GM12878 (cell line): ENCODE measurements at regions not wholly inside any gene's neighbourhood (a gene's known extent, or its start where the extent isn't known, plus 50 kb on each side); places are given as distances from the start of the nearest gene placed in this dataset.

Experiments used
- ATAC-seq: fragments of 200-7000 bp; cut with Tn5 transposase; 3 replicates; pipeline ENCODE4 v1.9.1; 2020; ENCODE audit warnings: mild to moderate bottlenecking, moderate library complexity
- BruUV-seq: library from RNA; stranded (reverse); fragments of 400-500 nt; replicated peaks from 2 replicates; lab custom pipeline; 2021; lab: Mats Ljungman, UMichigan
- CTCF ChIA-PET: fragments of 300-600 bp; sonication (Branson Sonifier 250); formaldehyde crosslinking; extraction: SDS; loops from one replicate; lab custom pipeline; 2021; ENCODE audit warnings: inconsistent platforms; lab: Yijun Ruan, JAX
- POLR2A ChIA-PET: fragments of 350-600 bp; formaldehyde crosslinking; extraction: SDS; loops from one replicate; lab custom pipeline; 2021; ENCODE audit warnings: inconsistent platforms; lab: Charles Lee
- RAD21 ChIA-PET: fragments of 300-600 bp; sonication (Branson Sonifier 250); formaldehyde crosslinking; loops from one replicate; lab custom pipeline; 2023; ENCODE audit warnings: antibody characterized with exemption; ENCODE audit not compliant: unreplicated experiment; lab: Charles Lee
- SMC1A ChIA-PET: fragments of 300-600 bp; sonication (Branson Sonifier 250); formaldehyde crosslinking; loops from one replicate; lab custom pipeline; 2023; ENCODE audit not compliant: unreplicated experiment, uncharacterized antibody; lab: Charles Lee
- DNase-seq: peaks from one replicate; pipeline ENCODE4 v3.0.0-alpha.2; 2011; ENCODE audit warnings: low read depth, low spot score
- FAIRE-seq: peaks from 3 replicates; lab custom pipeline; 2011; peaks lifted over from hg19 to GRCh38; lab: Jason Lieb, UNC
- H2AFZ ChIP-seq: 2 replicates; pipeline ENCODE4 v1.6.0; 2011; ENCODE audit warnings: low read depth, low read length, control low read depth; ENCODE audit not compliant: control insufficient read depth
- H3K27ac ChIP-seq: 2 replicates; pipeline ENCODE4 v1.5.1; 2011; ENCODE audit warnings: control low read depth; ENCODE audit not compliant: control insufficient read depth, insufficient read depth
- H3K27me3 ChIP-seq, 2 experiments: replicated peaks in 1 of 2; 2 replicates each; pipeline versions ENCODE4 v1.6.0 to v1.6.1; 2011; ENCODE audit warnings: low read length in 1 of 2; ENCODE audit not compliant: control insufficient read depth in 2 of 2, insufficient read depth in 2 of 2
- H3K36me3 ChIP-seq, 2 experiments: 2 replicates each; pipeline ENCODE4 v1.5.1; 2011; ENCODE audit warnings: low read length in 1 of 2; ENCODE audit not compliant: control insufficient read depth in 2 of 2, insufficient read depth in 2 of 2
- H3K4me1 ChIP-seq: 2 replicates; pipeline ENCODE4 v1.6.1; 2011; ENCODE audit warnings: mild to moderate bottlenecking, low read length, moderate library complexity, mixed read lengths; ENCODE audit not compliant: control insufficient read depth, insufficient read depth
- H3K4me2 ChIP-seq: 2 replicates; pipeline ENCODE4 v1.6.0; 2011; ENCODE audit warnings: control low read depth; ENCODE audit not compliant: control insufficient read depth, insufficient read depth
- H3K4me3 ChIP-seq: fragments of 200-600 bp; sonication (generic); 2 replicates; pipeline ENCODE4 v1.5.1; 2016
- H3K79me2 ChIP-seq: 2 replicates; pipeline ENCODE4 v1.6.0; 2011; ENCODE audit warnings: low read length; ENCODE audit not compliant: control insufficient read depth, insufficient read depth
- H3K9ac ChIP-seq: 2 replicates; pipeline ENCODE4 v1.8.0; 2011; ENCODE audit warnings: low read length, control low read depth, mixed read lengths; ENCODE audit not compliant: control insufficient read depth, insufficient read depth
- H3K9me3 ChIP-seq: replicated peaks from 3 replicates; pipeline ENCODE4 v1.5.1; 2011; ENCODE audit warnings: mild to moderate bottlenecking, low read length; ENCODE audit not compliant: control insufficient read depth, insufficient read depth
- H4K20me1 ChIP-seq: 2 replicates; pipeline ENCODE4 v1.6.0; 2011; ENCODE audit not compliant: control insufficient read depth, insufficient read depth
- ASH2L ChIP-seq: fragments of 300-600, 200-600 bp; sonication (generic); IDR thresholded peaks from 2 replicates; pipeline ENCODE4 v1.6.1; 2017; ENCODE audit warnings: low read depth, mild to moderate bottlenecking, borderline replicate concordance
- ATF2 ChIP-seq: IDR thresholded peaks from 2 replicates; pipeline ENCODE4 v1.6.1; 2012; ENCODE audit warnings: low read length, inconsistent platforms
- NR2F1 ChIP-seq: fragments of 450-650 bp; conservative IDR thresholded peaks from 2 replicates; pipeline ENCODE4 v1.6.1; 2017; ENCODE audit warnings: mild to moderate bottlenecking
- PAX8 ChIP-seq: fragments of 450-650 bp; IDR thresholded peaks from 2 replicates; pipeline ENCODE4 v1.6.1; 2017; ENCODE audit warnings: mild to moderate bottlenecking, moderate library complexity
- SREBF2 ChIP-seq: IDR thresholded peaks from 2 replicates; pipeline ENCODE4 v1.6.1; 2012; ENCODE audit warnings: mild to moderate bottlenecking, low read length
- SUZ12 ChIP-seq: fragments of 200-600 bp; sonication (generic); IDR thresholded peaks from one replicate; pipeline ENCODE4 v1.6.1; 2018; ENCODE audit warnings: antibody characterized with exemption, mild to moderate bottlenecking; ENCODE audit not compliant: unreplicated experiment
- WGBS: methylation state at CpG from one replicate; pipeline ENCODE4 v1.1.6; 2016; ENCODE audit warnings: low lambda C conversion rate; ENCODE audit not compliant: insufficient replicate concordance, insufficient coverage; ENCODE audit errors: missing lambda C conversion rate; 5-methylcytosine and 5-hydroxymethylcytosine counted together
- in situ Hi-C: fragments of 300-500 bp; cut with MboI; formaldehyde crosslinking; loops from 9 replicates; pipeline ENCODE4 v1.14.3; 2018; ENCODE audit warnings: mixed read lengths
- intact Hi-C: fragments of 100-400 bp; cut with micrococcal nuclease; formaldehyde crosslinking; loops from one replicate; pipeline ENCODE4 v1.14.2; 2022; ENCODE audit not compliant: unreplicated experiment
- TF ChIP-seq, protein P1 (sequence below): fragments of 450-650 bp; IDR thresholded peaks from 2 replicates; pipeline ENCODE4 v1.6.1; 2017; ENCODE audit warnings: mild to moderate bottlenecking, moderate library complexity
- TF ChIP-seq, protein P2 (sequence below): fragments of 450-650 bp; formaldehyde crosslinking; IDR thresholded peaks from 2 replicates; pipeline ENCODE4 v1.4.0; 2022; ENCODE audit warnings: mild to moderate bottlenecking, moderate library complexity
- TF ChIP-seq, protein P3 (sequence below): fragments of 450-650 bp; IDR thresholded peaks from 2 replicates; pipeline ENCODE4 v1.6.1; 2018; ENCODE audit warnings: borderline replicate concordance, mild to moderate bottlenecking; ENCODE audit not compliant: partially characterized antibody

DNA sequence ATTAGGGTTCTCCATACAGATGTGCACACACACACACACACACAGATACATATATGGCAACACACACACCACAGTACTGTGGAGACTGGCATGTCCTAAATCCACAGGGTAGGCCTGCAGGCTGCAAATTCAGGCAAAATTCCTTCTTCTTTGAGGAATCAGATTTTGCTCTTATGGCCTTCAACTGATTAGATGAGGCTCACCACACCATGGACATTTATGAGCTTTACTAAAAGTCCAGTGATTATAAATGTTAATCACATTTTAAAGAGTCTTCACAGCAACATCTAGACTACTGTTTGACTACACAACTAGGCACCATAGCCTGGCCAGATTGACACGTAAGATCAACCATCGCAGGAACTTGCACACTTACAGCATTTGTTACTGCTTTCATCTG, 140.3 kb upstream of the UBE3A start (continued):
- TF ChIP-seq, protein P1, sequence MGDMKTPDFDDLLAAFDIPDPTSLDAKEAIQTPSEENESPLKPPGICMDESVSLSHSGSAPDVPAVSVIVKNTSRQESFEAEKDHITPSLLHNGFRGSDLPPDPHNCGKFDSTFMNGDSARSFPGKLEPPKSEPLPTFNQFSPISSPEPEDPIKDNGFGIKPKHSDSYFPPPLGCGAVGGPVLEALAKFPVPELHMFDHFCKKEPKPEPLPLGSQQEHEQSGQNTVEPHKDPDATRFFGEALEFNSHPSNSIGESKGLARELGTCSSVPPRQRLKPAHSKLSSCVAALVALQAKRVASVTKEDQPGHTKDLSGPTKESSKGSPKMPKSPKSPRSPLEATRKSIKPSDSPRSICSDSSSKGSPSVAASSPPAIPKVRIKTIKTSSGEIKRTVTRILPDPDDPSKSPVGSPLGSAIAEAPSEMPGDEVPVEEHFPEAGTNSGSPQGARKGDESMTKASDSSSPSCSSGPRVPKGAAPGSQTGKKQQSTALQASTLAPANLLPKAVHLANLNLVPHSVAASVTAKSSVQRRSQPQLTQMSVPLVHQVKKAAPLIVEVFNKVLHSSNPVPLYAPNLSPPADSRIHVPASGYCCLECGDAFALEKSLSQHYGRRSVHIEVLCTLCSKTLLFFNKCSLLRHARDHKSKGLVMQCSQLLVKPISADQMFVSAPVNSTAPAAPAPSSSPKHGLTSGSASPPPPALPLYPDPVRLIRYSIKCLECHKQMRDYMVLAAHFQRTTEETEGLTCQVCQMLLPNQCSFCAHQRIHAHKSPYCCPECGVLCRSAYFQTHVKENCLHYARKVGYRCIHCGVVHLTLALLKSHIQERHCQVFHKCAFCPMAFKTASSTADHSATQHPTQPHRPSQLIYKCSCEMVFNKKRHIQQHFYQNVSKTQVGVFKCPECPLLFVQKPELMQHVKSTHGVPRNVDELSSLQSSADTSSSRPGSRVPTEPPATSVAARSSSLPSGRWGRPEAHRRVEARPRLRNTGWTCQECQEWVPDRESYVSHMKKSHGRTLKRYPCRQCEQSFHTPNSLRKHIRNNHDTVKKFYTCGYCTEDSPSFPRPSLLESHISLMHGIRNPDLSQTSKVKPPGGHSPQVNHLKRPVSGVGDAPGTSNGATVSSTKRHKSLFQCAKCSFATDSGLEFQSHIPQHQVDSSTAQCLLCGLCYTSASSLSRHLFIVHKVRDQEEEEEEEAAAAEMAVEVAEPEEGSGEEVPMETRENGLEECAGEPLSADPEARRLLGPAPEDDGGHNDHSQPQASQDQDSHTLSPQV: no peak
- no peak for TF ChIP-seq SUZ12

DNA sequence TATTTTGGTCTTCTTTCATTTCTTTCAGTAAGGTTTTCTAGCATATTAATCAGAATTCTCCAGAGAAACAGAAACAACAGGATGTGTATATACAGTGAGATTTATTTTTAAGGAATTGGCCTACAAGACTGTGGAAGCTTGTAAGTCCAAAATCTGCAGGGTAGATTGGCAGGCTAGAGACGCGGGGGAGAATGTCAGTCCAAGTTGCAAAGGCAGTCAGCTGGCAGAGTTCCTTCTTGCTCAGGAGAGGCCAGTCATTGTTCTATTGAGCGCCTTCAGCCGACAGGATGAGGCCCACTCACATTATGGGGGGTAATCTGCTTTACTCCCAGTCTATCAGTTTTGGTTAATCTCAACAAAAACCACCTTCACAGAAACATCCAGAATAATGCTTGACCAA, 133.4 kb upstream of the UBE3A start:
- H3K27me3 ChIP-seq: no peaks in the 10 kb centered on the region
- FAIRE-seq: no peak
- H3K4me1 ChIP-seq: no peaks in the 10 kb centered on the region
- no peak for ATAC-seq
- intact Hi-C loops (loop anchor here (10.0 kb wide), 1 partner anchor 83 kb away; no protein-coding TSS in a partner anchor), in situ Hi-C loops (loop anchor here (25.0 kb wide), 2 partner anchors 165 to 640 kb away; no protein-coding TSS in a partner anchor)
- no TSS peak for BruUV-seq
- no peak overlapping the region for H2AFZ ChIP-seq
- no peak overlapping the region for H3K4me3 ChIP-seq
- no peak overlapping the region for H3K9ac ChIP-seq
- no peak for DNase-seq
- 60% methylated on average over 4 of the region's 4 CpGs for WGBS
- no peaks in the 10 kb centered on the region for H3K36me3 ChIP-seq
- ChIA-PET SMC1A (no interaction called here), CTCF (no interaction called here), RAD21 (no interaction called here), POLR2A (no interaction called here)
- H3K79me2 ChIP-seq: no peaks in the 10 kb centered on the region
- H4K20me1 ChIP-seq: no peaks in the 10 kb centered on the region
- H3K9me3 ChIP-seq: no peaks in the 10 kb centered on the region; the same call in 2 of the 3 replicates
- no peak overlapping the region for H3K4me2 ChIP-seq
- no peak overlapping the region for H3K27ac ChIP-seq
- TF ChIP-seq SREBF2 (no peak), PAX8 (no peak), ASH2L (no peak), ATF2 (no peak), NR2F1 (no peak)
- TF ChIP-seq, protein P2, sequence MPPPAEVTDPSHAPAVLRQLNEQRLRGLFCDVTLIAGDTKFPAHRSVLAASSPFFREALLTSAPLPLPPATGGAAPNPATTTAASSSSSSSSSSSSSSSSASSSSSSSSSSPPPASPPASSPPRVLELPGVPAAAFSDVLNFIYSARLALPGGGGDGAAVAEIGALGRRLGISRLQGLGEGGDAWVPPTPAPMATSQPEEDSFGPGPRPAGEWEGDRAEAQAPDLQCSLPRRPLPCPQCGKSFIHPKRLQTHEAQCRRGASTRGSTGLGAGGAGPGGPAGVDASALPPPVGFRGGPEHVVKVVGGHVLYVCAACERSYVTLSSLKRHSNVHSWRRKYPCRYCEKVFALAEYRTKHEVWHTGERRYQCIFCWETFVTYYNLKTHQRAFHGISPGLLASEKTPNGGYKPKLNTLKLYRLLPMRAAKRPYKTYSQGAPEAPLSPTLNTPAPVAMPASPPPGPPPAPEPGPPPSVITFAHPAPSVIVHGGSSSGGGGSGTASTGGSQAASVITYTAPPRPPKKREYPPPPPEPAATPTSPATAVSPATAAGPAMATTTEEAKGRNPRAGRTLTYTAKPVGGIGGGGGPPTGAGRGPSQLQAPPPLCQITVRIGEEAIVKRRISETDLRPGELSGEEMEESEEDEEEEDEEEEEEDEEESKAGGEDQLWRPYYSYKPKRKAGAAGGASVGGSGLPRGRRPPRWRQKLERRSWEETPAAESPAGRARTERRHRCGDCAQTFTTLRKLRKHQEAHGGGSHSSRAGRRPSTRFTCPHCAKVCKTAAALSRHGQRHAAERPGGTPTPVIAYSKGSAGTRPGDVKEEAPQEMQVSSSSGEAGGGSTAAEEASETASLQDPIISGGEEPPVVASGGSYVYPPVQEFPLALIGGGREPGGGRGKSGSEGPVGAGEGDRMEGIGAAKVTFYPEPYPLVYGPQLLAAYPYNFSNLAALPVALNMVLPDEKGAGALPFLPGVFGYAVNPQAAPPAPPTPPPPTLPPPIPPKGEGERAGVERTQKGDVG (CRISPR knock-in tag): no peak
- TF ChIP-seq, protein P3, sequence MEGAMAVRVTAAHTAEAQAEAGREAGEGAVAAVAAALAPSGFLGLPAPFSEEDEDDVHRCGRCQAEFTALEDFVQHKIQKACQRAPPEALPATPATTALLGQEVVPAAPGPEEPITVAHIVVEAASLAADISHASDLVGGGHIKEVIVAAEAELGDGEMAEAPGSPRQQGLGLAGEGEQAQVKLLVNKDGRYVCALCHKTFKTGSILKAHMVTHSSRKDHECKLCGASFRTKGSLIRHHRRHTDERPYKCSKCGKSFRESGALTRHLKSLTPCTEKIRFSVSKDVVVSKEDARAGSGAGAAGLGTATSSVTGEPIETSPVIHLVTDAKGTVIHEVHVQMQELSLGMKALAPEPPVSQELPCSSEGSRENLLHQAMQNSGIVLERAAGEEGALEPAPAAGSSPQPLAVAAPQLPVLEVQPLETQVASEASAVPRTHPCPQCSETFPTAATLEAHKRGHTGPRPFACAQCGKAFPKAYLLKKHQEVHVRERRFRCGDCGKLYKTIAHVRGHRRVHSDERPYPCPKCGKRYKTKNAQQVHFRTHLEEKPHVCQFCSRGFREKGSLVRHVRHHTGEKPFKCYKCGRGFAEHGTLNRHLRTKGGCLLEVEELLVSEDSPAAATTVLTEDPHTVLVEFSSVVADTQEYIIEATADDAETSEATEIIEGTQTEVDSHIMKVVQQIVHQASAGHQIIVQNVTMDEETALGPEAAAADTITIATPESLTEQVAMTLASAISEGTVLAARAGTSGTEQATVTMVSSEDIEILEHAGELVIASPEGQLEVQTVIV: no peak
